ENCODE measurements at regions not wholly inside any gene's neighbourhood (a gene's known extent, or its start where the extent isn't known, plus 50 kb on each side); places are given as distances from the start of the nearest gene placed in this dataset.

DNA sequence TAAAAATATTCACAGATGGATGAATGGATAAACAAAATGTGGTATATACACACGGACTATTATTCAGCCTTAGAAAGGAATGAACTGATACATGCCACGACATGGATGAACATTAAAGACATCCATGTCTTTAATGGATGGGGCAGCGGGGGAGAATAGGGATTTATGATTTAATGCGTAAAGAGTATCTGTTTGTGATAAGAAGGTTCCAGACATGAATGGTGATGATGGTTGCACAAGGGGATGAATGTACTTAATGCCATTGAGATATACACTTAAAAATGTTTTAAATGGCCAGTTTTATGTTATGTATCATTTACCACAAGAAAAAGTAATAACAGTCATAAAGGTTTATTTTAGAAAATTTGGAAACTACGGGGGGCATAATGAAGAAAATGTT, 108.6 kb upstream of the WLS start:
- TF ChIP-seq EZH2phosphoT487 (IDR thresholded peaks at IDR 0.05; ENCODE audit: borderline replicate concordance, low read length) (no peak), CTCF (conservative IDR thresholded peaks at IDR 0.05; ENCODE audit: low read depth, low read length) (no peak), EZH2 (IDR thresholded peaks at IDR 0.05; ENCODE audit: low read length, unreplicated experiment) (no peak)
- no peaks in the 10 kb centered on the region for H3K4me1 ChIP-seq (ENCODE audit: insufficient read depth, low read length)
- no peak overlapping the region for H3K4me3 ChIP-seq (ENCODE audit: low read length)
- no peaks in the 10 kb centered on the region for H3K9me2 ChIP-seq (replicated peaks; ENCODE audit: low read length)
- H3K79me2 ChIP-seq (ENCODE audit: low read length), result no peaks in the 10 kb centered on the region
- no peaks in the 10 kb centered on the region for H4K20me1 ChIP-seq (ENCODE audit: low read length)
- no peak overlapping the region for H2AFZ ChIP-seq (ENCODE audit: low read length)
- H3K27me3 ChIP-seq (ENCODE audit: low read length), result 0 out of 2 replicates have a peak, but pooled peaks cover 8% of the 10 kb centered on the region
- H3K4me2 ChIP-seq (ENCODE audit: low read length), result no peak overlapping the region
- H3K9me3 ChIP-seq (ENCODE audit: low read length), result no peaks in the 10 kb centered on the region
- ChIA-PET CTCF (no interaction called here), POLR2A (ENCODE audit: unreplicated experiment) (no interaction called here)
- intact Hi-C loops (cut with micrococcal nuclease), result loop anchor here (5.0 kb wide), 1 partner anchor 489 kb away; no protein-coding TSS in a partner anchor
- H3K27ac ChIP-seq (ENCODE audit: low read length), result no peak overlapping the region
- DNase-seq (no peak), ATAC-seq (no peak)
- no TSS peak for BruUV-seq (replicated peaks)
- no peaks in the 10 kb centered on the region for H3K36me3 ChIP-seq (ENCODE audit: low read depth, low read length)
- H3K9ac ChIP-seq (ENCODE audit: low read length), result no peak overlapping the region
- no peaks in the 10 kb centered on the region for H3F3A ChIP-seq (ENCODE audit: low read length, unreplicated experiment)

DNA sequence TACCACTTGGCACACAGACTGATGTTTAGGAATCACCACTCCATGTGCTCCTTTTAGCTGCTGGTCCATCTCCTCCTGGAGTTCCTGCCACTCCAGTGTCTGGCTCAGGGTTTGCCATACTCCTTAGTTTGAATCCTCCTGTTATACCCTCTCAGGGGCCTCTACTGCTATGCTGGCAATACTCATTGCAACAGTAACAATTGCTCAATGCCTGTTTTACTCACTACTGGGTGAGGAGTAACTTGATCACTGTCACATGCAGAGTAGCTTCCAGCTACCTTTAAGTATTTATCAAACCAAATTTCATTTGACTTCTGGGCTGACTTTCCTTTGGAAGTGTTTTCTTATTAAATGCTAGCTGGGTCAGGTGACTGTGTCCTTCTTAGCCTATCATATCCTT, 107.2 kb upstream of the WLS start:
- Histone ChIP-seq H3K4me1 (ENCODE audit: insufficient read depth, low read length) (no peaks in the 10 kb centered on the region), H4K20me1 (ENCODE audit: low read length) (no peaks in the 10 kb centered on the region), H3K4me2 (ENCODE audit: low read length) (no peak overlapping the region), H3K27me3 (ENCODE audit: low read length) (0 out of 2 replicates have a peak, but pooled peaks cover 8% of the 10 kb centered on the region), H3K79me2 (ENCODE audit: low read length) (no peaks in the 10 kb centered on the region), H2AFZ (ENCODE audit: low read length) (no peak overlapping the region), H3K9ac (ENCODE audit: low read length) (no peak overlapping the region), H3K9me3 (ENCODE audit: low read length) (no peaks in the 10 kb centered on the region), H3K4me3 (ENCODE audit: low read length) (no peak overlapping the region), H3K27ac (ENCODE audit: low read length) (no peak overlapping the region), H3K36me3 (ENCODE audit: low read depth, low read length) (no peaks in the 10 kb centered on the region), H3K9me2 (replicated peaks; ENCODE audit: low read length) (no peaks in the 10 kb centered on the region), H3F3A (ENCODE audit: low read length, unreplicated experiment) (no peaks in the 10 kb centered on the region)
- TF ChIP-seq CTCF (conservative IDR thresholded peaks at IDR 0.05; ENCODE audit: low read depth, low read length) (no peak), EZH2 (IDR thresholded peaks at IDR 0.05; ENCODE audit: low read length, unreplicated experiment) (no peak), EZH2phosphoT487 (IDR thresholded peaks at IDR 0.05; ENCODE audit: borderline replicate concordance, low read length) (no peak)
- no TSS peak for BruUV-seq (replicated peaks)
- ChIA-PET POLR2A (ENCODE audit: unreplicated experiment) (no interaction called here), CTCF (no interaction called here)
- DNase-seq (peak; percentile 17), ATAC-seq (no peak)
- intact Hi-C loops (cut with micrococcal nuclease), result no loop called here

GRCh38 chr1:68338081-68338480, 105.8 kb upstream of the WLS start:
- H3K9me3 ChIP-seq (ENCODE audit: low read length), result no peaks in the 10 kb centered on the region
- TF ChIP-seq CTCF (conservative IDR thresholded peaks at IDR 0.05; ENCODE audit: low read depth, low read length), result no peak
- TF ChIP-seq EZH2 (IDR thresholded peaks at IDR 0.05; ENCODE audit: low read length, unreplicated experiment), result no peak
- TF ChIP-seq EZH2phosphoT487 (IDR thresholded peaks at IDR 0.05; ENCODE audit: borderline replicate concordance, low read length), result no peak
- BruUV-seq (replicated peaks), result no TSS peak
- no peaks in the 10 kb centered on the region for H3K36me3 ChIP-seq (ENCODE audit: low read depth, low read length)
- H3K27ac ChIP-seq (ENCODE audit: low read length), result no peak overlapping the region
- POLR2A ChIA-PET (ENCODE audit: unreplicated experiment), result no interaction called here
- no peaks in the 10 kb centered on the region for H4K20me1 ChIP-seq (ENCODE audit: low read length)
- no peaks in the 10 kb centered on the region for H3F3A ChIP-seq (ENCODE audit: low read length, unreplicated experiment)
- ATAC-seq, result no peak
- H3K9ac ChIP-seq (ENCODE audit: low read length), result no peak overlapping the region
- no peaks in the 10 kb centered on the region for H3K79me2 ChIP-seq (ENCODE audit: low read length)
- intact Hi-C loops (cut with micrococcal nuclease), result no loop called here
- no peaks in the 10 kb centered on the region for H3K9me2 ChIP-seq (replicated peaks; ENCODE audit: low read length)
- H3K27me3 ChIP-seq (ENCODE audit: low read length), result 0 out of 2 replicates have a peak, but pooled peaks cover 8% of the 10 kb centered on the region
- CTCF ChIA-PET, result no interaction called here
- H2AFZ ChIP-seq (ENCODE audit: low read length), result no peak overlapping the region
- no peak for DNase-seq
- H3K4me1 ChIP-seq (ENCODE audit: insufficient read depth, low read length), result no peaks in the 10 kb centered on the region
- no peak overlapping the region for H3K4me2 ChIP-seq (ENCODE audit: low read length)
- no peak overlapping the region for H3K4me3 ChIP-seq (ENCODE audit: low read length)
